GM23248 (cell line): ENCODE measurements at regions not wholly inside any gene's neighbourhood (a gene's known extent, or its start where the extent isn't known, plus 50 kb on each side); places are given as distances from the start of the nearest gene placed in this dataset.

ENCODE experiments used
- DNase-seq: peaks from one replicate; pipeline ENCODE4 v3.0.0-alpha.2; 2015
- H2AFZ ChIP-seq: fragments of 200-600 bp; sonication (generic); 2 replicates; pipeline ENCODE4 v1.6.1; 2016; ENCODE audit warnings: antibody characterized with exemption
- H3F3A ChIP-seq: fragments of 200-600 bp; sonication (generic); 2 replicates; pipeline ENCODE4 v1.6.1; 2016; ENCODE audit warnings: mild to moderate bottlenecking, antibody characterized with exemption, mixed run types; ENCODE audit not compliant: insufficient read depth
- H3K27ac ChIP-seq: fragments of 200-600 bp; sonication (generic); 2 replicates; pipeline ENCODE4 v1.5.1; 2016; ENCODE audit warnings: mild to moderate bottlenecking
- H3K27me3 ChIP-seq: fragments of 200-600 bp; sonication (generic); replicated peaks from 2 replicates; pipeline ENCODE4 v1.6.1; 2016; ENCODE audit warnings: mild to moderate bottlenecking; ENCODE audit not compliant: insufficient read depth
- H3K36me3 ChIP-seq: fragments of 200-600 bp; sonication (generic); 2 replicates; pipeline ENCODE4 v1.6.1; 2016; ENCODE audit warnings: low read depth, mild to moderate bottlenecking
- H3K4me1 ChIP-seq: fragments of 200-600 bp; sonication (generic); 2 replicates; pipeline ENCODE4 v1.6.1; 2016; ENCODE audit warnings: mild to moderate bottlenecking; ENCODE audit not compliant: insufficient read depth
- H3K4me2 ChIP-seq: fragments of 200-600 bp; sonication (generic); one replicate; pipeline ENCODE4 v1.6.1; 2016; ENCODE audit warnings: mild to moderate bottlenecking; ENCODE audit not compliant: unreplicated experiment
- H3K4me3 ChIP-seq: fragments of 200-600 bp; sonication (generic); 2 replicates; pipeline ENCODE4 v1.5.1; 2016; ENCODE audit warnings: mild to moderate bottlenecking
- H3K79me2 ChIP-seq: fragments of 200-600 bp; sonication (generic); 2 replicates; pipeline ENCODE4 v1.6.1; 2016; ENCODE audit warnings: mild to moderate bottlenecking; ENCODE audit not compliant: insufficient read depth
- H3K9ac ChIP-seq: fragments of 200-600 bp; sonication (generic); 2 replicates; pipeline ENCODE4 v1.6.1; 2016; ENCODE audit warnings: mild to moderate bottlenecking
- H3K9me2 ChIP-seq: fragments of 200-600 bp; sonication (generic); 2 replicates; pipeline ENCODE4 v1.6.1; 2016; ENCODE audit warnings: mixed run types, mild to moderate bottlenecking, moderate library complexity; ENCODE audit not compliant: insufficient read depth
- H3K9me3 ChIP-seq: fragments of 200-600 bp; sonication (generic); one replicate; pipeline ENCODE4 v1.6.1; 2017; ENCODE audit warnings: low read depth
- H4K20me1 ChIP-seq: fragments of 200-600 bp; sonication (generic); 2 replicates; pipeline ENCODE4 v1.6.0; 2016; ENCODE audit not compliant: insufficient read depth
- EZH2 ChIP-seq: fragments of 200-600 bp; sonication (generic); IDR thresholded peaks from 2 replicates; pipeline ENCODE4 v1.6.1; 2018; ENCODE audit warnings: antibody characterized with exemption, mild to moderate bottlenecking; ENCODE audit not compliant: insufficient read depth, poor library complexity, severe bottlenecking
- EZH2phosphoT487 ChIP-seq: fragments of 200-600 bp; sonication (generic); IDR thresholded peaks from 2 replicates; pipeline ENCODE4 v1.6.1; 2018; ENCODE audit warnings: antibody characterized with exemption, moderate library complexity, mild to moderate bottlenecking, low read depth; ENCODE audit not compliant: insufficient read depth
- WGBS, 2 experiments: methylation state at CpG; one replicate each; pipeline ENCODE4 v1.1.6; 2015 to 2017; ENCODE audit warnings: low lambda C conversion rate in 2 of 2, low coverage in 1 of 2; ENCODE audit errors: missing lambda C conversion rate in 2 of 2; 5-methylcytosine and 5-hydroxymethylcytosine counted together
- in situ Hi-C: fragments of 300-500 bp; cut with MboI; formaldehyde crosslinking; loops from 2 replicates; pipeline ENCODE4 v1.15.0; 2020

- in situ Hi-C loops: no loop called here
- no peak overlapping the region for H3K4me2 ChIP-seq
- DNase-seq: no peak
- H3K9me2 ChIP-seq: no peaks in the 10 kb centered on the region
- H2AFZ ChIP-seq: no peak overlapping the region
- TF ChIP-seq EZH2 (no peak), EZH2phosphoT487 (no peak)
- no peaks in the 10 kb centered on the region for H3K36me3 ChIP-seq
- H4K20me1 ChIP-seq: no peaks in the 10 kb centered on the region
- H3K9me3 ChIP-seq: no peaks in the 10 kb centered on the region
- H3K79me2 ChIP-seq: no peaks in the 10 kb centered on the region
- H3F3A ChIP-seq: no peaks in the 10 kb centered on the region
- no peak overlapping the region for H3K4me3 ChIP-seq
- no peak overlapping the region for H3K9ac ChIP-seq
- no peaks in the 10 kb centered on the region for H3K27me3 ChIP-seq
- no peak overlapping the region for H3K27ac ChIP-seq
- WGBS, 2 experiments: 28 to 37% methylated on average over 2 of the region's 2 CpGs
- no peaks in the 10 kb centered on the region for H3K4me1 ChIP-seq
Observed at GRCh38 chr15:37619358-37620042, 314.9 kb upstream of the TMCO5A start.

- Histone ChIP-seq H3K4me2 (no peak overlapping the region), H3K9me2 (no peaks in the 10 kb centered on the region), H3K4me3 (no peak overlapping the region), H3K27ac (no peak overlapping the region), H2AFZ (no peak overlapping the region), H3K36me3 (no peaks in the 10 kb centered on the region), H3K79me2 (no peaks in the 10 kb centered on the region), H3K9me3 (no peaks in the 10 kb centered on the region), H3K9ac (no peak overlapping the region), H3F3A (no peaks in the 10 kb centered on the region), H3K4me1 (no peaks in the 10 kb centered on the region), H3K27me3 (no peaks in the 10 kb centered on the region), H4K20me1 (no peaks in the 10 kb centered on the region)
- TF ChIP-seq EZH2phosphoT487 (no peak), EZH2 (no peak)
- DNase-seq: no peak
- in situ Hi-C loops: no loop called here
Observed at GRCh38 chr15:37625576-37625975, 308.9 kb upstream of the TMCO5A start.

- in situ Hi-C loops: no loop called here
- TF ChIP-seq EZH2 (no peak), EZH2phosphoT487 (no peak)
- 63 to 67% methylated on average over 1 of the region's 1 CpG for WGBS, 2 experiments
- H3K4me1 ChIP-seq: no peaks in the 10 kb centered on the region
- no peaks in the 10 kb centered on the region for H4K20me1 ChIP-seq
- H2AFZ ChIP-seq: no peak overlapping the region
- no peaks in the 10 kb centered on the region for H3K36me3 ChIP-seq
- H3K4me2 ChIP-seq: no peak overlapping the region
- no peak overlapping the region for H3K9ac ChIP-seq
- no peaks in the 10 kb centered on the region for H3K79me2 ChIP-seq
- no peaks in the 10 kb centered on the region for H3F3A ChIP-seq
- no peak overlapping the region for H3K27ac ChIP-seq
- no peak for DNase-seq
- H3K4me3 ChIP-seq: no peak overlapping the region
- H3K27me3 ChIP-seq: 0 out of 2 replicates have a peak, but pooled peaks cover 11% of the 10 kb centered on the region
- no peaks in the 10 kb centered on the region for H3K9me2 ChIP-seq
- H3K9me3 ChIP-seq: no peaks in the 10 kb centered on the region
Observed at GRCh38 chr15:37628507-37628906, 305.9 kb upstream of the TMCO5A start.

GRCh38 chr15:37636736-37637135 lies 297.7 kb upstream of the TMCO5A start:
- no peaks in the 10 kb centered on the region for H3F3A ChIP-seq
- in situ Hi-C loops: no loop called here

GRCh38 chr15:37638116-37638515 lies 296.3 kb upstream of the TMCO5A start:
- Histone ChIP-seq H3K9ac (no peak overlapping the region), H3K79me2 (no peaks in the 10 kb centered on the region), H4K20me1 (no peaks in the 10 kb centered on the region), H3K27me3 (peaks cover 1% of the 10 kb centered on the region; the same call in 1 of the 2 replicates), H3K9me3 (no peaks in the 10 kb centered on the region), H3K4me2 (no peak overlapping the region), H3K4me1 (no peaks in the 10 kb centered on the region), H3K4me3 (no peak overlapping the region), H3K36me3 (no peaks in the 10 kb centered on the region), H3F3A (no peaks in the 10 kb centered on the region), H2AFZ (no peak overlapping the region), H3K9me2 (no peaks in the 10 kb centered on the region), H3K27ac (no peak overlapping the region)
- in situ Hi-C loops: no loop called here
- DNase-seq: no peak
- TF ChIP-seq EZH2phosphoT487 (no peak), EZH2 (no peak)

More at GRCh38 chr15:37636736-37637135, 297.7 kb upstream of the TMCO5A start:
- no peak overlapping the region for H2AFZ ChIP-seq
- H3K27me3 ChIP-seq: peaks cover 11% of the 10 kb centered on the region; the same call in 1 of the 2 replicates
- H3K9me3 ChIP-seq: no peaks in the 10 kb centered on the region
- no peak overlapping the region for H3K4me3 ChIP-seq
- no peaks in the 10 kb centered on the region for H3K4me1 ChIP-seq
- H3K27ac ChIP-seq: no peak overlapping the region
- H3K9me2 ChIP-seq: no peaks in the 10 kb centered on the region
- H3K9ac ChIP-seq: no peak overlapping the region
- no peaks in the 10 kb centered on the region for H3K36me3 ChIP-seq
- DNase-seq: no peak
- H3K79me2 ChIP-seq: no peaks in the 10 kb centered on the region
- WGBS, 2 experiments: 12 to 37% methylated on average over 1 of the region's 1 CpG
- no peak overlapping the region for H3K4me2 ChIP-seq
- TF ChIP-seq EZH2: no peak
- no peak for TF ChIP-seq EZH2phosphoT487
- H4K20me1 ChIP-seq: no peaks in the 10 kb centered on the region
